Stimulated activated CD8-positive, alpha-beta memory T cell treated with anti-CD3 and anti-CD28 coated beads, Interleukin-15, amount 100 ng/mL, for 24 hours (primary cell): ENCODE measurements at regions not wholly inside any gene's neighbourhood (a gene's known extent, or its start where the extent isn't known, plus 50 kb on each side); places are given as distances from the start of the nearest gene placed in this dataset.

ENCODE experiments used
- DNase-seq: peaks from one replicate; pipeline ENCODE4 v3.0.0-alpha.2; 2020; ENCODE audit warnings: low read depth

GRCh38 chr10:131710142-131710861 is 190.5 kb upstream of the PPP2R2D start:
- DNase-seq, result no peak

- DNase-seq, result no peak
Observed at GRCh38 chr10:131722121-131722520, 178.7 kb upstream of the PPP2R2D start.

DNA sequence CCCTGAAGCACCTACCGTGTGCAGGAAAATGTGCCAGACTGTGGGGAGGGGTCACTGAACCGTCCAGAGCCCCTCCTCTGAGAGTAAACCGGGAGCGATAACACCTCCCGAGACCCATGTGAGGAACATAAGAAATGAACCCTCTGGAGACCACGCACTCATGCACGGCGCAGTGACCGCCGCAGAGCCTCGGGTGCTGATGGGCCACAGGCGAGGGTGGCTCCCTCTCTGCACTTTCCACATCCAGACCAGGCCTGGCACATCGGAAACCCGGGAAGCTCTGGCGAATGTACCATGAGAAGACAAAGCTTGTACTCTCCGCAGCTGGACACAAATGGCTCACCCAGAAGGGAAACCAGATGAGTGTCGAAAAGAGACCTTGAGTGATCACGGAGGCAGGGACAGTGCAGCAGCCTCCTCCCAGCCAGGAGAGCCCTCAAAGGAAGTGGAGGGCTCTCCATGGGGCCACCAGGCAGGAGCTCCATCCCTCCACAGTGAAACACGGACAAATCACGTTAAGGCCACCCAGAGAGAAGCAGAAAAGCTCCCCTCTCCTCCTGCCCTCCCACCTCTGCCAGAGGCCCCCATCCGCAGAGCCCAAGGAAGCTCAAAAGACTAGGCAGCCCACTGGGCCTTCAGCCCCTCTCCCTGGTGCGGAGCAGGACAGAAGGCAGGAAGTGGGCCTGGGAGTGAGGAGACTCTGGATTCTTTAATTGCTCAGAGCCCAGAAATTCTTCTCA is 178.1 kb upstream of the PPP2R2D start:
- DNase-seq, result no peak

- DNase-seq, result no peak
Observed at GRCh38 chr10:131723297-131724168, 177.3 kb upstream of the PPP2R2D start.

GRCh38 chr10:131724169-131724545 is 176.7 kb upstream of the PPP2R2D start:
- DNase-seq, result no peak

- DNase-seq, result no peak
Observed at GRCh38 chr10:131724891-131725580, 175.8 kb upstream of the PPP2R2D start.

- no peak for DNase-seq
Observed at GRCh38 chr10:131725581-131726069, 175.2 kb upstream of the PPP2R2D start.

DNA sequence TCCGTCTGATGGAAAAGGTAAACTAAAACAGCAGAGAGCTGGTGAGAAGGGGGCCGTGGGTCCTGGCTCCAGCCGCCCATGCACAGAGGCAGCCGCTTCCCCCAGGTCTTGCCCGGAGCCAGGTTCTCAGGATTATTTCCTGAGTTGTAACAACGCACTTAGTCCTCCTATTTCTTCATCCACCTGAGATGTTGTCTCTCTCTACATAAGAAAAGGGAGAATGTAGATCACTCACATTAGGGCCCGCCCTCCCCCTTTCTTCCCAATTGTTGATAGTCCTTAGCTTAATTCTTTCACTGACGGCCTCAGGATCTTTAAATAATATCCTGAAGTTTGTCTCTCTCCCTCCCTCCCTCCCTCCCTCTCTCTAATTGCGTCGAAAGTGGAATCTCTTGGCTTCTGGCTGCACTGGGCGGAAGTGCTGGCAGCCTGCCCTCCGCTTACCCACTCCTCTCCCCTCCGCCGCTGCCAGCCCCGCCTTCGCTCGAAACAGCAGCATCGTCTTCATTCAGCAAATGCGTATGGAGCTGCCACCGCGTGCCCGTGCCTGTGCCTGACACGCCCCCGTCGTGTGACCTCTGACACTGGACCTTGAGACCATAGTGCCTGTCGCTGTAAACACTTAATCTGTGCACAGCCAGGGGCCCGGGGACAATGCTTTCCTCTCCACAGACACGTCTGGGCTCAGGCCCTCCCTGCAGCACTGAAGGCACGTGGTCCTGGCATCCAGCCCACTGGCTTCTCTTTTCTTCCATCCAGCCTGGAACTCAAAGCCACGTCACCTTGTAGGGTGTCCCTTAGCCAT is 174.5 kb upstream of the PPP2R2D start:
- no peak for DNase-seq

- DNase-seq, result no peak
Observed at GRCh38 chr10:131726967-131727366, 173.8 kb upstream of the PPP2R2D start.

DNA sequence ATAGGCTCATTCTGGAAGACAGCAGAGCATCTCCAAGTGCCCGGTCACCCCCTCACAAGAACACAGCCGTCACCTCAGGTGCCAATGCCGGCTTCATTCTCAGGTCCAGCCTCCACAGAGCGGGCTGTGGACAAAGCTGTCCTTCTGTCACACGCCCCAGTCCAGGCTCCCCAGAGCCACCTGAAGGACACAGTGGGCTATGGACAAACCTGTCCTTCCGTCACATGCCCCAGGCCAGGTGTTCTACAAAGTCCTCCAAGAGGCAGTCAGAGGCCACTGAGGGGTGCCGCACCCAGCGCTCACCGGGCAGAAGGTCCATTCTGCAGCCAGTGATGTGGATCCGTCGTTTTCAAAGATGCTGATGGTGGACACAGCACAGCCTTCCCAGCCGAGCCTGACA is 173.2 kb upstream of the PPP2R2D start:
- DNase-seq, result no peak

GRCh38 chr10:131728286-131729228 is 172.3 kb upstream of the PPP2R2D start:
- DNase-seq, result no peak

DNA sequence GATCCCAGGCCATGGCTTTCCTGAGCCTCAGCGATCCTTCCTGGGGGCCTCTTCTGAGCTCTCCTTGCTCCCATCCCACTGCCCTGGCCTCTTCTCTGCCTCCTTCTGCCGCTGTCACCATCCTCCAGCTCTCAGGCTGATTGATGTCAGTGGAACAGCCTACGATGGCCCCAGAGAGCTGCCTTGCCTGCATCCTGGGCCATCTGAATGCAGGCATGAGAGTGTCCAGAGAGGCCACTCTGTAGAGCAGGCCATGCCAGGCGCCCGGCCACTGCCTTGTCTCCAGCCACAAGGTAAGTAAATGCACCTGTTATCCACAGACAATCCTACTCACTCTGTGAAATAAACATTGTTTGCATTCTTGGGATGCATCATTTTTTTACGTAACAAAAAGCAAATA is 171.4 kb upstream of the PPP2R2D start:
- DNase-seq, result no peak

- no peak for DNase-seq
Observed at GRCh38 chr10:131729938-131730660, 170.7 kb upstream of the PPP2R2D start.

- no peak for DNase-seq
Observed at GRCh38 chr10:131730771-131731497, 169.9 kb upstream of the PPP2R2D start.

- DNase-seq, result no peak
Observed at GRCh38 chr10:131731780-131732630, 168.8 kb upstream of the PPP2R2D start.

DNA sequence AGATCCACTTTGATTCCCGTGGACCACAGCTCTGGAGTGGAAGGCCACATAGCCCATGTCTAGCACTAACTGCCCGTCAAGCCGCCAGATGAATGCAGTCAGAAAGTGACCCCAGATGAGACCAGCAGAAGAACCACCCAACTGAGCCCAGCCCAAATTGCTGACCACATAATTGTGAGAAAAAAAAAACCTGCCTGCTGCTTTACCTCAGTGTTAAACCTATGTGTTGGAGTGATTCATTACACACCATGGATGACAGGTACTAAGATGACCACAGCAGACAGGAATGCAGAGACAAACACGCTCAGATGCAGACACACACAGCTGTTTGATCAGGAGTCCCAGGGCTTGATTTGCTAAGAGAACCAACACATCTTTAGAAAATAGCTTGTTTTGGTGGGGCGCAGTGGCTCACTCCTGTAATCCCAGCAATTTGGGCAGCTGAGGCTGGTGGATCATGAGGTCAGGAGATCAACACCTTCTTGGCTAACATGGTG is 168.1 kb upstream of the PPP2R2D start:
- DNase-seq, result no peak

- no peak for DNase-seq
Observed at GRCh38 chr10:131733596-131733995, 167.2 kb upstream of the PPP2R2D start.
